Body of pancreas (tissue), 4 donors: ENCODE measurements at regions not wholly inside any gene's neighbourhood (a gene's known extent, or its start where the extent isn't known, plus 50 kb on each side); places are given as distances from the start of the nearest gene placed in this dataset.

Experiments
- ATAC-seq: fragments of 150-250 bp; one replicate; pipeline ENCODE4 v1.9.1; 2016
- DNase-seq, 4 donors: peaks; one replicate each; pipeline ENCODE4 v3.0.0-alpha.2; 2019
- H3K27ac ChIP-seq, 4 donors: fragments of 200-600 bp; sonication (generic); 1 replicate in 3 of 4; 2 replicates in 1 of 4; pipeline versions ENCODE4 v1.5.1 to v1.6.1; 2016 to 2019; ENCODE audit warnings: mild to moderate bottlenecking in 1 of 4, mixed read lengths in 1 of 4, moderate library complexity in 1 of 4
- H3K27me3 ChIP-seq, 2 donors: fragments of 200-600 bp; sonication (generic); one replicate each; pipeline ENCODE4 v1.6.0; 2016; ENCODE audit warnings: mild to moderate bottlenecking in 1 of 2
- H3K36me3 ChIP-seq, 2 donors: fragments of 200-600 bp; sonication (generic); replicated peaks in 1 of 2; 2 replicates each; pipeline ENCODE4 v1.5.1; 2016; ENCODE audit warnings: low read depth in 2 of 2; ENCODE audit not compliant: insufficient read depth in 1 of 2
- H3K4me1 ChIP-seq: fragments of 200-600 bp; sonication (generic); one replicate; pipeline ENCODE4 v1.6.0; 2016
- H3K4me3 ChIP-seq, 2 donors: fragments of 200-600 bp; sonication (generic); 1 replicate in 1 of 2; 2 replicates in 1 of 2; pipeline ENCODE4 v1.5.1; 2016 to 2019
- H3K9me3 ChIP-seq, 3 donors: fragments of 200-600 bp; sonication (generic); 1 replicate in 2 of 3; 2 replicates in 1 of 3; pipeline ENCODE4 v1.5.1; 2016
- CTCF ChIP-seq, 7 experiments: fragments of 450-650 bp in 4 of 7; fragments of 200-600 bp in 3 of 7; sonication (generic) in 3 of 7; IDR thresholded peaks; one replicate each; pipeline ENCODE4 v1.5.1; 2016 to 2019; ENCODE audit warnings: antibody characterized with exemption in 7 of 7
- POLR2A ChIP-seq, 3 donors: fragments of 450-650 bp; IDR thresholded peaks; one replicate each; pipeline ENCODE4 v1.6.1; 2016; ENCODE audit warnings: antibody characterized with exemption in 3 of 3, mild to moderate bottlenecking in 2 of 3
- WGBS, 2 donors: methylation state at CpG; one replicate each; pipeline ENCODE4 v1.1.5; 2017; 5-methylcytosine and 5-hydroxymethylcytosine counted together
- intact Hi-C: fragments of 100-400 bp; cut with DNase I; formaldehyde crosslinking; loops from one replicate; pipeline ENCODE4 v1.15.1; 2023

GRCh38 chr5:124451721-124452383, 294.6 kb downstream of the ZNF608 start:
- Histone ChIP-seq H3K27ac (no peak overlapping the region), H3K27me3 (no peaks in the 10 kb centered on the region), H3K9me3 (no peaks in the 10 kb centered on the region), H3K4me3 (no peak overlapping the region), H3K36me3 (no peaks in the 10 kb centered on the region), H3K4me1 (no peaks in the 10 kb centered on the region)
- intact Hi-C loops, result no loop called here
- no peak for DNase-seq
- 90 to 91% methylated on average over 7 of the region's 7 CpGs for WGBS, 2 donors
- TF ChIP-seq CTCF (IDR thresholded peaks at IDR 0.05) (no peak), POLR2A (IDR thresholded peaks at IDR 0.05) (no peak)
- ATAC-seq, result no peak

DNA sequence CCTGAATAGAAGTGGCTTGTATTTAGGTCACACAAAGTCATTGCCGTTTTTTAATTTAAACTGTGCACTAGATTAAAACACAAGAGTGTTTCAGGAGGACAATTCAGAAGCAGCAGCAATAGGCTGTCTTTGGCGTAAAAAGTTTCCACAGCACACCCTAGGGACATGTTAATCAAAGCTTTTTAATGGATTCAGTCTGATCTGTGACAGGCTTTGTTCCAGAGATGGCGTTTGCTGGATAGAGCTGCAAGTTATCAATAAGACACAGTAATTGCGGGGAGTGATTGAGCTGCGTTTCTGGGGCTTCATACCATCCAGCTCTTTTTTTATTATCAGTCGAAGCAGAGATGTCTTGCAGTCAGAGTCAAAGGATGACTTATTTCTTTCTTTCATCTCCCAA, 300.3 kb downstream of the ZNF608 start:
- no peak for TF ChIP-seq POLR2A (IDR thresholded peaks at IDR 0.05)
- TF ChIP-seq CTCF (IDR thresholded peaks at IDR 0.05), result no peak
- H3K36me3 ChIP-seq, result no peaks in the 10 kb centered on the region
- 80 to 83% methylated on average over 6 of the region's 6 CpGs for WGBS, 2 donors
- intact Hi-C loops, result no loop called here
- DNase-seq, result no peak
- no peaks in the 10 kb centered on the region for H3K27me3 ChIP-seq
- H3K27ac ChIP-seq, result no peak overlapping the region
- no peak overlapping the region for H3K4me3 ChIP-seq
- H3K4me1 ChIP-seq, result no peaks in the 10 kb centered on the region
- H3K9me3 ChIP-seq, result no peaks in the 10 kb centered on the region
- ATAC-seq, result no peak

- Histone ChIP-seq H3K36me3 (no peaks in the 10 kb centered on the region), H3K4me3 (no peak overlapping the region), H3K27ac (no peak overlapping the region), H3K27me3 (no peaks in the 10 kb centered on the region), H3K4me1 (no peaks in the 10 kb centered on the region), H3K9me3 (no peaks in the 10 kb centered on the region)
- no peak for DNase-seq
- no peak for TF ChIP-seq CTCF (IDR thresholded peaks at IDR 0.05)
- no peak for TF ChIP-seq POLR2A (IDR thresholded peaks at IDR 0.05)
- ATAC-seq, result no peak
- WGBS, 2 donors, result 92 to 93% methylated on average over 3 of the region's 3 CpGs
- intact Hi-C loops, result no loop called here
Measured at GRCh38 chr5:124445070-124445619, 301.3 kb downstream of the ZNF608 start.

- TF ChIP-seq CTCF (IDR thresholded peaks at IDR 0.05), result no peak
- no peak for TF ChIP-seq POLR2A (IDR thresholded peaks at IDR 0.05)
- WGBS, 2 donors, result 87 to 88% methylated on average over 4 of the region's 4 CpGs
- no peaks in the 10 kb centered on the region for H3K36me3 ChIP-seq
- no peaks in the 10 kb centered on the region for H3K9me3 ChIP-seq
- DNase-seq, result no peak
- no peak overlapping the region for H3K27ac ChIP-seq
- no peak overlapping the region for H3K4me3 ChIP-seq
- no peaks in the 10 kb centered on the region for H3K27me3 ChIP-seq
- no peaks in the 10 kb centered on the region for H3K4me1 ChIP-seq
- no peak for ATAC-seq
- intact Hi-C loops, result no loop called here
Measured at GRCh38 chr5:124444147-124444775, 302.2 kb downstream of the ZNF608 start.
